Hepatocyte (in vitro differentiated cells): ENCODE measurements at regions not wholly inside any gene's neighbourhood (a gene's known extent, or its start where the extent isn't known, plus 50 kb on each side); places are given as distances from the start of the nearest gene placed in this dataset.

Experiments used
- CTCF ChIP-seq: fragments of 200-600 bp; sonication (generic); IDR thresholded peaks from 2 replicates; pipeline ENCODE4 v1.5.1; 2016; ENCODE audit warnings: antibody characterized with exemption, mild to moderate bottlenecking; ENCODE audit not compliant: poor library complexity
- EZH2 ChIP-seq: fragments of 200-600 bp; sonication (generic); IDR thresholded peaks from 2 replicates; pipeline ENCODE4 v1.6.1; 2016; ENCODE audit warnings: antibody characterized with exemption, mild to moderate bottlenecking, borderline replicate concordance
- EZH2phosphoT487 ChIP-seq: fragments of 200-600 bp; sonication (generic); IDR thresholded peaks from one replicate; pipeline ENCODE4 v1.6.1; 2018; ENCODE audit warnings: antibody characterized with exemption, mild to moderate bottlenecking, low read depth, moderate library complexity; ENCODE audit not compliant: unreplicated experiment, severe bottlenecking

- TF ChIP-seq CTCF (no peak), EZH2phosphoT487 (no peak), EZH2 (no peak)
These were observed 54.0 kb upstream of the BTN3A2 start for GRCh38 chr6:26311012-26311384.
